Hepatocyte (in vitro differentiated cells): ENCODE measurements at regions not wholly inside any gene's neighbourhood (a gene's known extent, or its start where the extent isn't known, plus 50 kb on each side); places are given as distances from the start of the nearest gene placed in this dataset.

Experiments
- CTCF ChIP-seq: fragments of 200-600 bp; sonication (generic); IDR thresholded peaks from 2 replicates; pipeline ENCODE4 v1.5.1; 2016; ENCODE audit warnings: antibody characterized with exemption, mild to moderate bottlenecking; ENCODE audit not compliant: poor library complexity
- EZH2phosphoT487 ChIP-seq: fragments of 200-600 bp; sonication (generic); IDR thresholded peaks from one replicate; pipeline ENCODE4 v1.6.1; 2018; ENCODE audit warnings: antibody characterized with exemption, mild to moderate bottlenecking, low read depth, moderate library complexity; ENCODE audit not compliant: unreplicated experiment, severe bottlenecking

DNA sequence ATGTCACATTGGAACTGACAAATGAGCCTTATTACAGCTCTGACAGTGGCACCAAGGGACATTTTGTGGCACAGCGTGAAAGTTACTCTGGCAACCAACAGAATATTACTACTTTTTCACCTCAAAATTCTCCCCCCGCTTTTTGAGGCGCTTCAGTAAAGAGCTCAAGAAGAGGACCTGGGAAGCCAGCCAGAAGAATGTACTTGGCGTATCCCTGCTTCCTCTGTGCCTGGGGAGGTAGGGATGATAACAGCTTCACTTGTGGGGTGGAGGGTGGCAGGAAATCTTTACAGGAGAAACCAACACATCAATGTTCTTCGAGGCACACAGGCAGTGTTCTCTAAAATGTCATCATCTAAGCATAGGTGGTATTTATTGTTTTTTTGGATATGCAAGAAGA is 624.1 kb downstream of the NR2F1-AS1 start:
- TF ChIP-seq CTCF, result no peak
- no peak for TF ChIP-seq EZH2phosphoT487
